ENCODE measurements at regions not wholly inside any gene's neighbourhood (a gene's known extent, or its start where the extent isn't known, plus 50 kb on each side); places are given as distances from the start of the nearest gene placed in this dataset.

DNA sequence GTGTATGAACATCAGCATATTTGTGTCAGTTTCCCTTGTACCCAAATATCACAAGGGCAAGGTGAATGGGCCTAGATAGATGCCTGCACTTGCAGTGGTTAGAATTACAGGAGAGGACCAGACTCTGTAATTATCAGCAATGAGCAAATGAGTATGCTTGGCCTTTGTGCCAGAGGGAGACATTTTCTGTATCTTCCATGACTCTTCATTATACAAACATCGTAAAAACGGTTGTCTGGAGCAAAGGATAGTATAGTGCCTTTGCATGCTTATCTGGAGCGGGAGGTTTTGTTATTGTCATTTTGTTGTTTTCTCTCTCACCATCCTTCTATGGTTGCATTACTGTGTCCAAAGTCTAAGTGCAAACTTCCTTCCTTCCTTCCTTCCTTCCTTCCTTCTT is 1568.5 kb upstream of the NUDT12 start (continued):
- TF ChIP-seq, protein P1, sequence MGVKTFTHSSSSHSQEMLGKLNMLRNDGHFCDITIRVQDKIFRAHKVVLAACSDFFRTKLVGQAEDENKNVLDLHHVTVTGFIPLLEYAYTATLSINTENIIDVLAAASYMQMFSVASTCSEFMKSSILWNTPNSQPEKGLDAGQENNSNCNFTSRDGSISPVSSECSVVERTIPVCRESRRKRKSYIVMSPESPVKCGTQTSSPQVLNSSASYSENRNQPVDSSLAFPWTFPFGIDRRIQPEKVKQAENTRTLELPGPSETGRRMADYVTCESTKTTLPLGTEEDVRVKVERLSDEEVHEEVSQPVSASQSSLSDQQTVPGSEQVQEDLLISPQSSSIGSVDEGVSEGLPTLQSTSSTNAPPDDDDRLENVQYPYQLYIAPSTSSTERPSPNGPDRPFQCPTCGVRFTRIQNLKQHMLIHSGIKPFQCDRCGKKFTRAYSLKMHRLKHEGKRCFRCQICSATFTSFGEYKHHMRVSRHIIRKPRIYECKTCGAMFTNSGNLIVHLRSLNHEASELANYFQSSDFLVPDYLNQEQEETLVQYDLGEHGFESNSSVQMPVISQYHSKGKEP (tag by site-specific recombination; IDR thresholded peaks at IDR 0.05) = no peak
- TF ChIP-seq, protein P2, sequence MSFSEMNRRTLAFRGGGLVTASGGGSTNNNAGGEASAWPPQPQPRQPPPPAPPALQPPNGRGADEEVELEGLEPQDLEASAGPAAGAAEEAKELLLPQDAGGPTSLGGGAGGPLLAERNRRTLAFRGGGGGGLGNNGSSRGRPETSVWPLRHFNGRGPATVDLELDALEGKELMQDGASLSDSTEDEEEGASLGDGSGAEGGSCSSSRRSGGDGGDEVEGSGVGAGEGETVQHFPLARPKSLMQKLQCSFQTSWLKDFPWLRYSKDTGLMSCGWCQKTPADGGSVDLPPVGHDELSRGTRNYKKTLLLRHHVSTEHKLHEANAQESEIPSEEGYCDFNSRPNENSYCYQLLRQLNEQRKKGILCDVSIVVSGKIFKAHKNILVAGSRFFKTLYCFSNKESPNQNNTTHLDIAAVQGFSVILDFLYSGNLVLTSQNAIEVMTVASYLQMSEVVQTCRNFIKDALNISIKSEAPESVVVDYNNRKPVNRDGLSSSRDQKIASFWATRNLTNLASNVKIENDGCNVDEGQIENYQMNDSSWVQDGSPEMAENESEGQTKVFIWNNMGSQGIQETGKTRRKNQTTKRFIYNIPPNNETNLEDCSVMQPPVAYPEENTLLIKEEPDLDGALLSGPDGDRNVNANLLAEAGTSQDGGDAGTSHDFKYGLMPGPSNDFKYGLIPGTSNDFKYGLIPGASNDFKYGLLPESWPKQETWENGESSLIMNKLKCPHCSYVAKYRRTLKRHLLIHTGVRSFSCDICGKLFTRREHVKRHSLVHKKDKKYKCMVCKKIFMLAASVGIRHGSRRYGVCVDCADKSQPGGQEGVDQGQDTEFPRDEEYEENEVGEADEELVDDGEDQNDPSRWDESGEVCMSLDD (tag by site-specific recombination; IDR thresholded peaks at IDR 0.05) = no peak
- TF ChIP-seq, protein P3, sequence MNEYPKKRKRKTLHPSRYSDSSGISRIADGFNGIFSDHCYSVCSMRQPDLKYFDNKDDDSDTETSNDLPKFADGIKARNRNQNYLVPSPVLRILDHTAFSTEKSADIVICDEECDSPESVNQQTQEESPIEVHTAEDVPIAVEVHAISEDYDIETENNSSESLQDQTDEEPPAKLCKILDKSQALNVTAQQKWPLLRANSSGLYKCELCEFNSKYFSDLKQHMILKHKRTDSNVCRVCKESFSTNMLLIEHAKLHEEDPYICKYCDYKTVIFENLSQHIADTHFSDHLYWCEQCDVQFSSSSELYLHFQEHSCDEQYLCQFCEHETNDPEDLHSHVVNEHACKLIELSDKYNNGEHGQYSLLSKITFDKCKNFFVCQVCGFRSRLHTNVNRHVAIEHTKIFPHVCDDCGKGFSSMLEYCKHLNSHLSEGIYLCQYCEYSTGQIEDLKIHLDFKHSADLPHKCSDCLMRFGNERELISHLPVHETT (tag by site-specific recombination; IDR thresholded peaks at IDR 0.05) = no peak
- TF ChIP-seq ZNF529 (tag by site-specific recombination; IDR thresholded peaks at IDR 0.05; ENCODE audit: insufficient replicate concordance) (no peak), KLF9 (tag by site-specific recombination; IDR thresholded peaks at IDR 0.05; ENCODE audit: low read depth) (no peak), ZNF155 (tag by site-specific recombination; IDR thresholded peaks at IDR 0.05) (no peak), ZNF132 (tag by site-specific recombination; IDR thresholded peaks at IDR 0.05; ENCODE audit: borderline replicate concordance) (no peak)

DNA sequence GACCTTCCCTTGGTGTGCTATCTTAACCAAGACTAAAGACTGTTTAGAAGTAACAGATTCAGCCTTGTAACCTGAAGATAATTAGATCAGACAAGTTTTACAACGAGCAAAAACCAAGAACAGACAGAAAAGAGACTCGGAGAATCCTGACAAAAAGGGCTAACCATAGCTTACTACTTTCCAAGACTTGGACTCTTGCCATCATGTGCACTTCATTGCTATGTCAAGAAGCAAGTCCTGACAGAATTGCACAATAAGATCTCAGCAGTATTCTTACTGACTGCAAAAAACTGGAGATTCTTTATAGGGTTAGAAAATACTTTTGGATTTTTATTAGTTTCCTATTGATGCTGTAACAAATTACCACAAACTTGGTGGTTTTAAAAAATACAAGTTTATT is 1539.0 kb upstream of the NUDT12 start:
- Histone ChIP-seq H3K9me3 (ENCODE audit: control insufficient read depth, insufficient read depth, low read depth, low read length) (no peaks in the 10 kb centered on the region), H3K36me3 (ENCODE audit: control insufficient read depth in 2 of 2, insufficient read depth in 1 of 2, low read length in 2 of 2) (no peaks in the 10 kb centered on the region), H3K4me1 (ENCODE audit: control insufficient read depth, insufficient read depth, low read length) (no peaks in the 10 kb centered on the region), H3K27ac (ENCODE audit: extremely low read depth, low read depth, low read length) (no peak overlapping the region), H3K4me3 (ENCODE audit: low read depth, low read length) (no peak overlapping the region)
- CTCF ChIA-PET = no interaction called here
- POLR2A ChIA-PET = no interaction called here
- TF ChIP-seq ZNF174 (tag by site-specific recombination; IDR thresholded peaks at IDR 0.05) (no peak), ZNF548 (tag by site-specific recombination; IDR thresholded peaks at IDR 0.05) (no peak), ZEB2 (tag by site-specific recombination; IDR thresholded peaks at IDR 0.05) (no peak), PRDM1 (tag by site-specific recombination; IDR thresholded peaks at IDR 0.05) (no peak), ZNF777 (tag by site-specific recombination; IDR thresholded peaks at IDR 0.05; ENCODE audit: borderline replicate concordance) (no peak), ZNF274 (IDR thresholded peaks at IDR 0.05; ENCODE audit: low read length) (no peak), ZNF274 (tag by site-specific recombination; IDR thresholded peaks at IDR 0.05; ENCODE audit: borderline replicate concordance) (no peak), ZFP37 (tag by site-specific recombination; IDR thresholded peaks at IDR 0.05) (no peak), MZF1 (tag by site-specific recombination; IDR thresholded peaks at IDR 0.05; ENCODE audit: borderline replicate concordance) (no peak), ZNF2 (tag by site-specific recombination; IDR thresholded peaks at IDR 0.05) (no peak), FEZF1 (tag by site-specific recombination; IDR thresholded peaks at IDR 0.05) (no peak), ZNF292 (tag by site-specific recombination; IDR thresholded peaks at IDR 0.05; ENCODE audit: borderline replicate concordance, low read depth) (no peak), KLF10 (tag by site-specific recombination; IDR thresholded peaks at IDR 0.05) (no peak), ZNF530 (tag by site-specific recombination; IDR thresholded peaks at IDR 0.05; ENCODE audit: low read depth) (no peak), ZXDB (tag by site-specific recombination; IDR thresholded peaks at IDR 0.05) (no peak)
- TF ChIP-seq, protein P1 (tag by site-specific recombination; IDR thresholded peaks at IDR 0.05) = no peak
- TF ChIP-seq, protein P4, sequence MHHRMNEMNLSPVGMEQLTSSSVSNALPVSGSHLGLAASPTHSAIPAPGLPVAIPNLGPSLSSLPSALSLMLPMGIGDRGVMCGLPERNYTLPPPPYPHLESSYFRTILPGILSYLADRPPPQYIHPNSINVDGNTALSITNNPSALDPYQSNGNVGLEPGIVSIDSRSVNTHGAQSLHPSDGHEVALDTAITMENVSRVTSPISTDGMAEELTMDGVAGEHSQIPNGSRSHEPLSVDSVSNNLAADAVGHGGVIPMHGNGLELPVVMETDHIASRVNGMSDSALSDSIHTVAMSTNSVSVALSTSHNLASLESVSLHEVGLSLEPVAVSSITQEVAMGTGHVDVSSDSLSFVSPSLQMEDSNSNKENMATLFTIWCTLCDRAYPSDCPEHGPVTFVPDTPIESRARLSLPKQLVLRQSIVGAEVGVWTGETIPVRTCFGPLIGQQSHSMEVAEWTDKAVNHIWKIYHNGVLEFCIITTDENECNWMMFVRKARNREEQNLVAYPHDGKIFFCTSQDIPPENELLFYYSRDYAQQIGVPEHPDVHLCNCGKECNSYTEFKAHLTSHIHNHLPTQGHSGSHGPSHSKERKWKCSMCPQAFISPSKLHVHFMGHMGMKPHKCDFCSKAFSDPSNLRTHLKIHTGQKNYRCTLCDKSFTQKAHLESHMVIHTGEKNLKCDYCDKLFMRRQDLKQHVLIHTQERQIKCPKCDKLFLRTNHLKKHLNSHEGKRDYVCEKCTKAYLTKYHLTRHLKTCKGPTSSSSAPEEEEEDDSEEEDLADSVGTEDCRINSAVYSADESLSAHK (tag by site-specific recombination; IDR thresholded peaks at IDR 0.05) = no peak
- TF ChIP-seq, protein P5, sequence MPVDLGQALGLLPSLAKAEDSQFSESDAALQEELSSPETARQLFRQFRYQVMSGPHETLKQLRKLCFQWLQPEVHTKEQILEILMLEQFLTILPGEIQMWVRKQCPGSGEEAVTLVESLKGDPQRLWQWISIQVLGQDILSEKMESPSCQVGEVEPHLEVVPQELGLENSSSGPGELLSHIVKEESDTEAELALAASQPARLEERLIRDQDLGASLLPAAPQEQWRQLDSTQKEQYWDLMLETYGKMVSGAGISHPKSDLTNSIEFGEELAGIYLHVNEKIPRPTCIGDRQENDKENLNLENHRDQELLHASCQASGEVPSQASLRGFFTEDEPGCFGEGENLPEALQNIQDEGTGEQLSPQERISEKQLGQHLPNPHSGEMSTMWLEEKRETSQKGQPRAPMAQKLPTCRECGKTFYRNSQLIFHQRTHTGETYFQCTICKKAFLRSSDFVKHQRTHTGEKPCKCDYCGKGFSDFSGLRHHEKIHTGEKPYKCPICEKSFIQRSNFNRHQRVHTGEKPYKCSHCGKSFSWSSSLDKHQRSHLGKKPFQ (tag by site-specific recombination; IDR thresholded peaks at IDR 0.05) = no peak

All from HEK293 (cell line).